ENCODE measurements at regions not wholly inside any gene's neighbourhood (a gene's known extent, or its start where the extent isn't known, plus 50 kb on each side); places are given as distances from the start of the nearest gene placed in this dataset.

- peak in 1 of 2 donors; percentile 43 for DNase-seq
- Histone ChIP-seq H3K27me3 (no peaks in the 10 kb centered on the region), H3K4me3 (no peak overlapping the region), H3K36me3 (no peaks in the 10 kb centered on the region), H3K9me3 (peaks cover 0 to under 1% (median 0%) of the 10 kb centered on the region in 4 donors), H3K27ac (no peak overlapping the region), H3K4me1 (peaks cover 0 to 10% (median 8%) of the 10 kb centered on the region in 4 donors)
- peak in 1 of 2 donors; percentile 87 for ATAC-seq (ENCODE audit: low FRiP score in 2 of 2)
- TF ChIP-seq CTCF (IDR thresholded peaks at IDR 0.05) (no peak), EP300 (IDR thresholded peaks at IDR 0.05) (peak in 2 of 4 donors; percentile 47 to 71), POLR2AphosphoS5 (IDR thresholded peaks at IDR 0.05) (peak; percentile 24 to 50), POLR2A (IDR thresholded peaks at IDR 0.05) (no peak)
- WGBS, 2 donors, result 37 to 55% methylated on average over 9 to 12 of the region's 12 CpGs
These were observed 341.6 kb upstream of the AUTS2 start for GRCh38 chr7:69256634-69257081.

GRCh38 chr7:69257592-69257991, 340.7 kb upstream of the AUTS2 start:
- ATAC-seq (ENCODE audit: low FRiP score in 2 of 2) (no peak), DNase-seq (no peak)
- Histone ChIP-seq H3K27ac (no peak overlapping the region), H3K4me3 (no peak overlapping the region), H3K36me3 (no peaks in the 10 kb centered on the region), H3K9me3 (no peaks in the 10 kb centered on the region), H3K4me1 (peaks cover 0 to 10% (median 8%) of the 10 kb centered on the region in 4 donors), H3K27me3 (no peaks in the 10 kb centered on the region)
- TF ChIP-seq CTCF (IDR thresholded peaks at IDR 0.05) (no peak), EP300 (IDR thresholded peaks at IDR 0.05) (no peak), POLR2A (IDR thresholded peaks at IDR 0.05) (no peak), POLR2AphosphoS5 (IDR thresholded peaks at IDR 0.05) (no peak)
- 85 to 89% methylated on average over 2 of the region's 2 CpGs for WGBS, 2 donors

GRCh38 chr7:69259445-69259844, 338.8 kb upstream of the AUTS2 start:
- no peaks in the 10 kb centered on the region for H3K27me3 ChIP-seq
- no peaks in the 10 kb centered on the region for H3K9me3 ChIP-seq
- no peak overlapping the region for H3K27ac ChIP-seq
- WGBS, 2 donors, result 44 to 81% methylated on average over 2 of the region's 2 CpGs
- TF ChIP-seq EP300 (IDR thresholded peaks at IDR 0.05), result no peak
- TF ChIP-seq POLR2A (IDR thresholded peaks at IDR 0.05), result no peak
- TF ChIP-seq POLR2AphosphoS5 (IDR thresholded peaks at IDR 0.05), result no peak
- no peak for TF ChIP-seq CTCF (IDR thresholded peaks at IDR 0.05)
- no peak overlapping the region for H3K4me3 ChIP-seq
- DNase-seq, result no peak
- no peaks in the 10 kb centered on the region for H3K36me3 ChIP-seq
- ATAC-seq (ENCODE audit: low FRiP score in 2 of 2), result no peak
- peaks cover 0 to 10% (median 8%) of the 10 kb centered on the region in 4 donors for H3K4me1 ChIP-seq

GRCh38 chr7:69260023-69260422, 338.3 kb upstream of the AUTS2 start:
- whole genome bisulfite sequencing, 2 donors, result 57 to 78% methylated on average over 4 of the region's 4 CpGs
- DNase-seq, result no peak
- H3K36me3 ChIP-seq, result no peaks in the 10 kb centered on the region
- ATAC-seq (ENCODE audit: low FRiP score in 2 of 2), result no peak
- no peak for TF ChIP-seq CTCF (IDR thresholded peaks at IDR 0.05)
- TF ChIP-seq POLR2A (IDR thresholded peaks at IDR 0.05), result no peak
- TF ChIP-seq EP300 (IDR thresholded peaks at IDR 0.05), result no peak
- TF ChIP-seq POLR2AphosphoS5 (IDR thresholded peaks at IDR 0.05), result no peak
- no peak overlapping the region for H3K27ac ChIP-seq
- no peak overlapping the region for H3K4me3 ChIP-seq
- H3K4me1 ChIP-seq, result peaks cover 0 to 10% (median 8%) of the 10 kb centered on the region in 4 donors
- H3K27me3 ChIP-seq, result no peaks in the 10 kb centered on the region
- H3K9me3 ChIP-seq, result no peaks in the 10 kb centered on the region

- no peak overlapping the region for H3K27ac ChIP-seq
- H3K4me3 ChIP-seq, result no peak overlapping the region
- ATAC-seq (ENCODE audit: low FRiP score in 2 of 2) (no peak), DNase-seq (no peak)
- TF ChIP-seq POLR2AphosphoS5 (IDR thresholded peaks at IDR 0.05) (no peak), POLR2A (IDR thresholded peaks at IDR 0.05) (no peak)
- no peaks in the 10 kb centered on the region for H3K36me3 ChIP-seq
- H3K27me3 ChIP-seq, result no peaks in the 10 kb centered on the region
- H3K9me3 ChIP-seq, result no peaks in the 10 kb centered on the region
- H3K4me1 ChIP-seq, result peaks cover 0 to 10% (median 8%) of the 10 kb centered on the region in 4 donors
These were observed 334.7 kb upstream of the AUTS2 start for GRCh38 chr7:69263550-69263949.
